GM19463 (cell line): ENCODE measurements at regions not wholly inside any gene's neighbourhood (a gene's known extent, or its start where the extent isn't known, plus 50 kb on each side); places are given as distances from the start of the nearest gene placed in this dataset.

Experiments
- ATAC-seq: cut with Tn5 transposase; IDR thresholded peaks from one replicate; pipeline ENCODE4 v1.9.1; 2021; ENCODE audit warnings: mild to moderate bottlenecking, moderate library complexity; ENCODE audit not compliant: unreplicated experiment

DNA sequence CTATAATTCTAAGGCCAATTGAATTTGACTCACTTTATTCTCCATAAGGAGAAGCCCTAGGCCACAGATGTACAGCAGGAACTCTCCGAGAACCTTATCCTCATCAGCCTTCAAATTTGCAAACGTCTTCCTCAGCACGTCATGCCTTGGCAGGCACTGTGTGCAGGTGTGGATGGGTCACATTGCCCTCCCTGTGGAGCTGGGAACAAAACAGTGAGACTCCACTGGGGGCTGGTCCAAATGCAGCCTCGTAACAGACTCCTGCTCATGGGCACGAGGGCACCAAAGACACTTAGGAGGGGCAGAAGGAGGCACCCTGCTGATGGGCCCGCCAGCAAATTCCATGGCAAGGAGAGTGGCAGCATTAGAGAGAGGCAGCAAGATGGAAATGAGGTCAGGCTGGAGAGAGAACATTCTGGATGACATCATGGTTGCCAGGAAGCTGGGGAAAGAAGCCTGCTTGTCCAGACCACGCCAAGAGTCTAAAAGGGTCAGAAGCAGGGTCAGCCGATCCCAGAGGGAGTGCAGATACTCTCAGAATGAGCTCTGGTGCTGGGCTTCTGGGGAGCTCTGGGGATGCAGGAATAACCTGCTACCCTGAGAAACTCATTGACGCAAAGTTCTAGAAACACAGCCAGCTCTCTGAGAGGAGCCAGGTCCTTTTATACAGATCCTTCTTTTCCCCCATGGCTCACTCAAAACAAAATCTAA is 242.2 kb downstream of the B3GLCT start:
- no peak for ATAC-seq

DNA sequence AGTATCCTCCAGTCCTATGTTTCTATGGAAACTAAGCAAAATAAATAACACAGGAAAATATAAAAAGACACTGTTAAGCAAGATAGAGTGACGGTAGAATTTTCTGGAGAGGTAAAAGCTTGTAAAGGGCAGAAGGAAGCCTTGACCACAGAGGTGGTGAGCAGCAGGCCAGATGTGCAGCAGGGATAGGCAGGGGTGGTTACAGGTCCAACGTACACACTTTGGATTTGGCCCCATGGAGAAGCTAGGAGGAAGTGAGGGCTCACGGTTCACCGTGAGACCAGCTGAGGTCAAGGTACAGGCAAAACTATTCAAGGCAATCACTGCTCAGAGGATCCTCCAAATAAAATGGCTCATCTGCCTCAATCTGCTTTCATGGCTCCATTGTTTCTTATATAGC is 242.8 kb downstream of the B3GLCT start:
- no peak for ATAC-seq

DNA sequence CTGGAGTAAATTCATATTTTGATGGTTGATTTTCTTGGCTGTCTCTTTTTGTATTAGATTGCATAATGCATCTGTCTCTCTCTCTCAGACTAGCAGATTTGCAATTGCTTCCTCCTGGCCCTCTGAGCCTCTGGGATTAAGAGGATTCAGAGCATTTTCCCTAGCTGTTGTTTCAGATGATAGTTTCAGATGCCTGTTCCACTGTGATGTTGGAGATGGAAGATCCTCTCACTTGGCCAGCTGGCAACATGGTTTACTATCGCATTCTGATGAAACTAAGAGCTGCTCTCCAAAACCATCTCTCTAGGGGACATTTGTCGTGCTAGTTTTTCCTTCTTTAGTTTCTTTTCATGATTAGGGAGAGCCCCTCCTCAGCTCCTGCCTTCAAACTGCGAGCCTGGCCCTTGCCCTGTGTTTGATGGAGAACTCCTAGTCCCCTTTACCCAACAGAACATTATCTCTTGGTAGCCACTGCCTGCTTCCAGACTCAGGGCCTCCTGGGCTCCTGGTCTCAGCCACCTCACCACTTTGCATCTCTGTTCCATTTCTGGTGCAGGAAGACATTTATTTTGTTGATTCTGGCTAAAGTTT is 244.6 kb downstream of the B3GLCT start:
- no peak for ATAC-seq

DNA sequence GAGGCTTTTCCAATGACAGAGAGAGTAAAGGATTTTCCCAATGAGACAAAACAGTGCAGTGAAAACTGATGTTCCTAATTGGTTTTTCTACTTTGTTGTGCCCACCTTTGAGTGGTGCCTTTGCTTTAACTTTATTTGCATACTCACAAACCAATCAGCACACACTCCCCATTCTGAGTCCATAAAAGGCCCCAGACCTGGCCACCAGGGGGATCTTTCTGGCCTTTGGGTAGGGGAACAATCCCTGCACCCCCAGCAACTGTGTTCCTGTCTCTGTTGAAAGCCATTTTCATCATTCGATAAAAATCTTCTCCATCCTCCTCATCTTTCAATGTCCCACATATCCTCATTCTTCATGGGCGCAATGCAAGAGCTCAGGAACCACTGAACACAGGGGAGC is 252.8 kb downstream of the B3GLCT start:
- no peak for ATAC-seq

DNA sequence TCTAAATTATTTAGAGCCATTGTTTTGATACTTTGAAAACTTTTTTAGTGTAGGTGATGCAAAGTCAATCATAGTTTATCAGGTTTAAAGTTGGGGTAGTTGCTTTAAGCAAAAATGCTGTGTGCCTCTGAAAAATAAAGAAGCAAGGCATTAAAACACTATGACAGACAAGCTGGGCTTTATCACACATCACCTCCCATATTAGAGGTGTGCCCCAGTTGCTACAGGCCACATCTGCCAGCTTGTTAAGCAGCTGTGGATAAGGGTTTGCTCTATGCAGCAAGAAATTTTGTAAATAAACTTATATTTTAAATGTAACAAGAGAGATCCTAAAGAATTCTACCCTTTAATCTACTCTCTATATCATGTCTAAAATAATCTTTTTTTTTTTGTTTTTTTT is 255.8 kb downstream of the B3GLCT start:
- no peak for ATAC-seq

DNA sequence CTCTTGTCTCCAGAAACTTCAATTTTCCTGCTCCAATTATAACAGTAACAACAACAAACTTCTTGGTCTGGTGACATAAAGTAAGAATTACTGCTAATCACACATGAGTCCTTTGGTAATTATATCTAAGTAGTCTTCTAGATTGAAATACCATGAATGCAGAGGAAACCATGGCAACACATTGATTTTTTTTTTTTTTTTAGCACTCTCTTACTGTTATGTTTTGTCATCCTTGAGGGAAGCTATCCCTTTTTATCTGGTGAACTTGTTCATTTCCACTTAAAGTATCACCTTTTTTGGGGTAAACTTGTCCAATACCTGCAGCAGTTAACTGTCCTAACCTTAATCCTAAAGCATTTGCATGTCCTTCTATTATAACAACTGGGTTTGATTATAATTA is 256.3 kb downstream of the B3GLCT start:
- no peak for ATAC-seq

DNA sequence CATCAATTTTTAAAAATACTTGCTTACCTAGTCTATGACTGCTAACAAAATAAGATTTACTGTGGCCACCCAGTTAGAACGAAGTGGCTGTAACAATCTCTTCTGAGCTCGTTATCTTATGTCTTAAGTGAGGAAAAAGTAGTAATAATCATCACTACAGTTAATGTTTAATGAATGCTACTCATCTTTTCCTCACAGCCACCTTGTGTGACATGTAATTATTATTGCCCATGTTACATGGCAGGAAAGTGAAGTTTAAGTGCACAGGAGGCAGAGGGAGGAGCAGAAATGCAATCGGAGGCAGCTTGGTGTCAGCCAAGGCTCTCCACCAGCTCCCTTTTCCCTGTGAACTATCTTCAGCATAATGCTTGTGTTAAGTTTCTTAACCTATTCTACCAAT is 260.3 kb downstream of the B3GLCT start:
- ATAC-seq, result no peak

DNA sequence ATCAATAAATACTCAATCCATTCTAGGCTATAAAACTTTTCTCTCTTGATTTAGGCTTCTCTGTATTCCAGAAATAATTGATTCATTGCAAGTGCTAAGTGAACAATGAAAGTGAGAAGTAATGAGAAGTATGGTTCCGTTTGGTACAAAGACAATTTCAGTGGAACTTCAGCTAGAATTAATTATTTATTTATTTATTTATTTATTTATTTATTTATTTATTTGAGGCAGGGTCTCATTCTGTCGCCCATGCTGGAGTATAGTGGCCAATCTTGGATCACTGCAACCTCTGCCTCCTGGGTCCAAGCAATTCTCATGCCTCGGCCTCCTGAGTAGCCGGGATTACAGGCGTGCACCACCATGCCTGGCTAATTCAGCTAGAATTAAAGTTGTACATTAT is 262.1 kb downstream of the B3GLCT start:
- ATAC-seq, result no peak

DNA sequence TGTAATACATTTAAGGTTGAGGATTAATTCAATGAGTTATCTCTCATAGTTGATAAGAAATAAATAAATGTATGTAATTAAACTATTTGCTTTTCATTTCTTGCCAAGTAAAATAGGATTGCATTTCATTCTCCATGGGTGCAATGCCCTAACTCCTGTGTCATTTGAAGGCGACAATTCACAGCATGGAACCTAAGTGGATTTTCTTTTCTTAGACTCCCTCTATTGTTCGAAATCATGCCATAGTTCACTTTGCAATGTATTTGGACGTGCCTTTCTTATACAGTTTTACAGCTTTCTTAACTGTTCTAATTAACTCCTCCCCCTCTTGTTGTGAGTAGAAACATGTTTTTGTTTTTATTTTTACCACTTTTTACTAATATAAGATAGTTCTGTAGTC is 263.0 kb downstream of the B3GLCT start:
- ATAC-seq, result no peak

DNA sequence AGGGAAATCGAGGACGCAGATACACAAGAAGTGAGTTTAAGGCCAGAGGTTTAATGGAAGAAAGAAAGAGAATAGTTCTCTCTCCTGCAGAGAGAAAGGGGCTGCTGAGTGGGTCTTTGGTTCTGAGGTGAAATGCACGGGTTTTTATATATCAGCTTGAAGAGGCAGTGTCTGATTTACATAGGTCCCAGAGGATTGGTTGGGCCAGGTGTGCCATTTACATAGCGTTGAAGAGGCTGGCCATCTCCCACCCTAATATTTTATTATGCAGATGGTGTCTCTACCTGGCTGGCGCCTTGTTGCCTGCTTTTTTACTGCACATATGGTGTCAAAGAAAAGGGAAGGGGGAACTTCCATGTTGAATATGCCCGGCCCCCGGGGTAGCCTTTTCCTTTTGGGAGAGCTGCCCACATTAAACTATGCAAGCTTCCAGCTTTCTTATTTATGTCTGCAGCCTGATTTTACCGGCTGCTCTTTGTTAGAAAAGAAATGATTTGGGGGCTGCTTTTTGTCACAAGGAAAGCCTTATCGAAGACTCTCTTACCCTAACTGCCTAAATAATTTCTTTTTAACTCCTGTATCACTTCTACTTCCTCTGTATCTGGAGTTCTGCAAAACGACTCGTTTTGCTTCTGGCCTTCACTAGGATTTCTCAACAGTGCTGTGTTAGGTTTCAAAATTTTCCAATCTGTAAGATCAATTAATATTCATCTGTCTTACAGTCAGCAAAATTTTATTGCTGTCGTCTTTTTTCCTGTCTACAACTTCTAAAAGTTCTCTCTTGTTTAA is 268.5 kb downstream of the B3GLCT start:
- no peak for ATAC-seq

DNA sequence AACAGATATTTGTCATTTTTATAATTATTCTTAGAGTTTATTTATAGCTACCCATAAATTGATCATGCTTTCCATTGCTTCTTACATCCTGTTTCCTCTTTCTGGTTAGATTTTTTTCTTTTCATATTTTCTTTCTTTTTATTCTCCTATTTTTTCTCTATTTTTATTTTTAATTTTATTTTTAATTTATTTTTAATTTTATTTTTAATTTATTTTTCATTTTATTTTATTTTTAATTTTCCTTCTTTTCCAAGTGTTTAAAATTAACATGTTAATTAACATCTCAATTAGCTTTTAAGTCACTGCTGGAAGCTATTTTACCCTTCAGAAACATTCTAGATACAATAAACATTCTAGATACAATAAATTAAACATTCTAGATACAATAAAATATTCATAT is 269.6 kb downstream of the B3GLCT start:
- ATAC-seq, result no peak

DNA sequence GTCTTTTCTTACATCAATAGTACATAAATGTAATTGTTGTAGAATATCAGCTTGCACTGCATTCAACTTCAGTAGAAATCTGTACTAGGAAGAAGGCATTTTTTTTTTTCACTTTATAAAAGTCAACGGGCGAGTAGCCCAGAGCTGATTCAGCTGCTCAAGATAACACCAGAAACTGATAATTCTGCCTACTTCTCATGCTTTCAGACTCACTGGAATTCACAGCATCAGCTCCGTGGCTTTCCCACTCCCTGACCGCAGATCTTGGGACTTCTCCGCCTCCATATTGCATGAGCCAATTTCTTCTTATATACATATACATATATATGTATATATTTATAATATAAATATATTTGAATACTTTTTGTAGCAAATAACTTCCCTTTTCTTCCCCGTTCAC is 263.1 kb upstream of the RXFP2 start:
- ATAC-seq, result no peak

DNA sequence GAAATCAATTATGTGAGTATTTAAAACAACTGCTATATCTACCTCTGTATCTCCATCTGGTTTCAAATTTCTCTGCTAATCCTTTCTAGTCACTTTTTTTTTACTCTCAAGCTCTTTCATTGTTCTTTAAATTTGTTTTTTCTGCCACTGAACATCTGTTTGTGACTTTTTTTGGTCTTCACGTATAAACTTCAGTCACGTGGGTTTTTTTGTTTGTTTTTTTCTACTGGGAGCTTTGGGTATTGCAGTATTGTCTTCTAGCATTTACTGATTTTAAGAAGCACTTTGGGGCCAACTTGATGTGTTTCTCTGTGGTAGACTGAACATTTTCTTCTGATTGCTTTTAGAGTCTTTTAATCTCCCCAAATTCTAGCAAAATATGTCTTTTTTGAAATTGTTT is 262.6 kb upstream of the RXFP2 start:
- ATAC-seq, result no peak

DNA sequence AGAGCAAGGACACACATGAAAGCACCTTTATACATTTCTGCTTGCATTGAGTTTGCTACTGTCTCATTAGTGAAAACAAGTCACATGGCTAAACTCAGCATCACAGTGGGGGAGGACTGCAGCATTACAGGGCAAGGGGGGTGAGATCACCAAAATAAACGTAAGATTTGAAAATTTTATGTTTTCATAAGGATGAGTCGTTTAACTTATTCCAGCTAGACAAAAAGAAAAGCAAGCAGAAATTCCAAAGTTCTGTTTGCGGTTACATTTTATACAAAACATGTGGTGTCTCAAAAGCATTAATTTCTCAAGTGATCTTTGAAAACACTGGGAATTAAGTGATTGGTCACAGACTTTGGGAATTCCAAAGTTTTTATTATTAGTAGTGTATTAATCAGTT is 261.4 kb upstream of the RXFP2 start:
- no peak for ATAC-seq

DNA sequence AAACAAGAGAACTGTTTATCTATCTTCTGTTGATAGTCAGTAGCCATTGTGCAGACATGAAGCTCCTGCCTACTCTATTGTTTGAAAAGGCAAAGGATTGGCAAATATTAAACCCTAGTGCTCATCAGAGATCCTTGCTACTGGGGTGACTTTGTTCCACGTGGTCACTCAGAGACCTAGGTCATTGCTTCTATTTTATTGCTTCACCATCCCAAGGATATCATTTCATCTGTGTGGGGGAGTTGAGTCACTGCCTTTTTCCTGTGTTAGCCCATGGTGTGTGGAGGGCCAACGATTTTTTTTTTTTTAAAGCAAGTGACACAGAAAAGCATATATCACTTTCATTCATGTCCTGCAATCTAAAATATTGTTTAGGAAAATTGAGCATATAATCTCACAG is 254.1 kb upstream of the RXFP2 start:
- ATAC-seq, result no peak

DNA sequence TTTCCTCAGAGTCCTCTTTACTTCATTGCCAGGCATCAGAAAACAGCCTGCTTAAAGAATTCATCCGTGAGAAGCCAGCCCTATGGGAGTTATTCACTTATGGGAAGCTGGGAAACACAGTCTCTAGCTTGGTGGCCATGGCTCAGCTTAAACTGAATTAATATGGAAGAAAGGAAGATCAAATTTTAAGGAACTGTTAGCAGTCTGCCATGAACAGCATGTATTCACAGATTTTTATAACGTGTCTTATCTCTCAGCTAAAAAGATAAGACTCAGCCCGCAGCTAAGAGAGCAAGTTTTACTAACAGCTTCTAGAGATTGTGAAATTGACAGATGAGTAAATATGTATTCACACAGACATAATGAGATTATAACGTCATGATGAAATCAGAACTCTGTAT is 253.7 kb upstream of the RXFP2 start:
- ATAC-seq, result no peak

DNA sequence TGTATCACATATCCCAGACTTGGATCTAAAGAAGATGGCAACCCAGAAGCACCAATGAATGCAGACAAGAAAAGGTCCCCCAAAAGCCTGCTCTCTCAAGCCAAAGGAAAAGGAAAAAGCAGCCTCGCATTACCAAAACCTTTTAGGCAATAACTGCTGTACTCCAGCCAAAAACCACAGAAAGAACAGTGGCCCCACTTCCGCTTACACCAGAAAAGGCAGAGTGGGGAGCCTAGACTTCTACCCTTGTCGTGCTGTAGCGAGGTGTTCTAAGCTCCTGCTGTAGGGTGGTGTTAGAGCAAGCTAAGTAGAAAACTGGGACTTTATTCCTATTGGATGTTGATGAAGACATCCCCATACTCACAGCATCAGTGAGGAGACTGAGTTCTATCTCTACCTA is 244.0 kb upstream of the RXFP2 start:
- no peak for ATAC-seq

DNA sequence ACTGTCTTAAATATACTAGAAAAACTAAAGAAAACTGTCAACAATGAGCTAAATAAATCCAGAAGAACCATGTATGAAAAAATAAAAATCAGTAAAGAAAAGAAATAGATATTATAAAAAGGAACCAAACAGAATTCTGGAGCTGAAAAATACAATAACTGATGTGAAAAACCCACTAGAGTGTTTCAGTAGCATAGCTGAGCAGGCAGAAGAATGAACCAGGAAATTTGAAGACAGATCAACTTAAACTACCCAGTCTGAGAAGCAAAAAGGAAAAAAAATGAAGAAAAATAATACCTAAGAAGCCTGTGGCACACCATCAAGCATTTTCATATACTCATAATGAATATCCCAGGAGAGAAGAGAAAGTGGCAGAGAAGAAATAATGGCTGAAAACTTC is 240.1 kb upstream of the RXFP2 start:
- no peak for ATAC-seq

DNA sequence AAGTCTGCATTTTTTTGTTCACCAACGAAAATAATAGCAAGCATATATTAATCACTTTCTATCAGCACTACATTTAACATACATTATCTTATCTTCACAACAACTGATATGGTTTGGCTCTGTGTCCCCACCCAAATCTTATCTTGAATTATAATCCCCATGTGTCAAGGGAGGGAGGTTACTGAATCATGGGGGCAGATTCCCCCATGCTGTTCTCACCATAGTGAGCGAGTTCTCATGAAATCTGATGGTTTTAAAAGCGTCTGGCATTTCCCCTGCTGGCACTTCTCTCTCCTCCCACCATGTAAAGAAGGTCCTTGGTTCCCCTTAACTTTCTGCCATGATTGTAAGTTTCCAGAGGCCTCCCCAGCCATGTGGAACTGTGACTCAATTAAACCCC is 235.7 kb upstream of the RXFP2 start:
- ATAC-seq, result no peak

DNA sequence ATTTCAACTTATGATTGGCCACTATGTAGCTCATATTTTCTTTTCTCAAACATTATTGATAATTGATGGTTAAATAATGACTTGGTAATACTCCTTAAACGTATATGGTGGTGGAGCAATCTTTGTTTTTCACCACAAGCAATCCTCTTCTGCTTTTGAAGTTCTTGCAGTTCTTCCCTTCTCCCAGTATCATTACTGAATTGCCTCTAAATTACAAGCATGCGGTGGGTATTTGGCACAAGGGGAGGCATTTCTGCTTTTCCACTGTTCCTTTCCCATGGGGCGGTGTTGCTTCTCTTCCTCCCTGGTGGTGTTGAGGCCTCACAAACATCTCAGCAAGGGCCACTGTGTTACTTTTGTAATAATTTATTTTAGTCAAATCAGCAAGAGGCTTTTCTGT is 234.4 kb upstream of the RXFP2 start:
- no peak for ATAC-seq

DNA sequence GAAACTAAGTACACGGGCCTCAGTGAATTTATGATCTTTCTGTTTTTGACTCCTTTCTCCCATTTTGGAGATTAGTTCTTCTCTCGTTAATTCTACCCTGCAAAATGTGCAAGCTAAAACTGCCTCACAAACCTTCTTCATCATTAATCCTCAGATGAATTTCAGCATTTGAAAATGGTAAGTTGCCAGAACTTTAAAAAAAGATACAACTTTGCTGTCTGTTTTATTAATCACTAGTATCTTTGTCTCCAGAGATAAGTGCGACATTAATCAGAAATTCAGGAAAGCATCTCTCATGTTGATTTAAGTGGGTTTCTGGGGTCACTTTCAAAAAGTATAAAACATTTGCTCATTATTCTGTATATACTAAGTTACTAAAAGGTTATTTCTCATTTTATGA is 227.0 kb upstream of the RXFP2 start:
- no peak for ATAC-seq

DNA sequence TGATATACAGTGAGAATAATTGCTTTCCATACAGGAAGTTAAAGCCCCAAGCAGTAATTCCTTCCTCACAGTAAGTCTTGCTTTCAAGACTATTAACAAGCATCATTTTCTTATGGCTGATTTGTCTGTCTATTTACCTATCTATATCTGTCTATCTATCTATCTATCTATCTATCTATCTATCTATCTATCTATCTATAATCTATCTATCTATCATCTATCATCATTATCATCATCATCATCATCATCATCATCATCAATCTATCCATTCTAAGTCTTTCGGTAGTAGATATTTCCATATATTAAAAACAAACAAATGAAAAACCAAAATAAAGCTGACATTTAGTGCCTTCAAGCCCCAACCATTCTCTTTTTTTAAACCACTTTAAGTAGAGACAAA is 224.4 kb upstream of the RXFP2 start:
- ATAC-seq, result no peak
